Astrocyte (in vitro differentiated cells and primary cell): ENCODE measurements at regions not wholly inside any gene's neighbourhood (a gene's known extent, or its start where the extent isn't known, plus 50 kb on each side); places are given as distances from the start of the nearest gene placed in this dataset.

Source experiments
- CTCF ChIP-seq: IDR thresholded peaks from 2 replicates; pipeline ENCODE4 v1.5.1; 2011; ENCODE audit warnings: low read depth, mild to moderate bottlenecking, inconsistent platforms, low read length, moderate library complexity; ENCODE audit not compliant: insufficient read depth
- EZH2 ChIP-seq: IDR thresholded peaks from 2 replicates; pipeline ENCODE4 v1.6.1; 2012; ENCODE audit warnings: mild to moderate bottlenecking, low read length, inconsistent platforms; ENCODE audit not compliant: insufficient read depth

DNA sequence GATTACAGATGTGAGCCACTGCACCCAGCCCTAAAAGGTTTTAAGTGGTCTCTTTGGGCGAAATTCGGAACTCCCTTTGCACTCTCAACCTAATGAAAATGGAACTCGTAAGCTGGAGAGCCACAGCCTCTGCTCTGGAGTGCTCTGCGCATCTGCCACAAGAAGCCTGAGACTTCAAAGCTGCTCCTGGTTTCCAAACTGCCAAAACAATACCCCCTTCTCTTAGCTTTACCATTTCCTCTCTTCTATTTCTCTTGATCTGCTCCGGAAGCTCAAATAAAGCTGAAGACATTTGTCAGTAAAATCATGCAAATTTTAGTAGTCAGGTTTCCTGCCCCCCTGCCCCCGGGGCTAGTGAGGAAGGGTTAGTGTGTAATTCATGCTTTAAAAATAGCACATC, 312.7 kb downstream of the MFSD1 start:
- TF ChIP-seq EZH2 = no peak
- no peak for TF ChIP-seq CTCF
